ELF-1 (cell line): ENCODE measurements at regions not wholly inside any gene's neighbourhood (a gene's known extent, or its start where the extent isn't known, plus 50 kb on each side); places are given as distances from the start of the nearest gene placed in this dataset.

Experiments used
- DNase-seq: peaks from one replicate; pipeline ENCODE4 v3.0.0-alpha.2; 2016; ENCODE audit warnings: low read depth, low spot score

GRCh38 chr6:156061465-156061864 is 605.8 kb upstream of the NOX3 start:
- DNase-seq, result no peak

- DNase-seq, result no peak
Measured at GRCh38 chr6:156060013-156060412, 604.4 kb upstream of the NOX3 start.

- no peak for DNase-seq
Measured at GRCh38 chr6:156058356-156058755, 602.7 kb upstream of the NOX3 start.

- no peak for DNase-seq
Measured at GRCh38 chr6:156057869-156058268, 602.2 kb upstream of the NOX3 start.

GRCh38 chr6:156056085-156056484 is 600.4 kb upstream of the NOX3 start:
- DNase-seq, result no peak

- DNase-seq, result no peak
Measured at GRCh38 chr6:156053626-156054025, 598.0 kb upstream of the NOX3 start.

- no peak for DNase-seq
Measured at GRCh38 chr6:156046841-156047449, 591.3 kb upstream of the NOX3 start.

- DNase-seq, result no peak
Measured at GRCh38 chr6:156046268-156046665, 590.6 kb upstream of the NOX3 start.

- no peak for DNase-seq
Measured at GRCh38 chr6:156045401-156046267, 590.0 kb upstream of the NOX3 start.

GRCh38 chr6:156033598-156033997 is 578.0 kb upstream of the NOX3 start:
- no peak for DNase-seq

GRCh38 chr6:156031516-156031915 is 575.9 kb upstream of the NOX3 start:
- no peak for DNase-seq

GRCh38 chr6:156030053-156030452 is 574.4 kb upstream of the NOX3 start:
- DNase-seq, result no peak

- no peak for DNase-seq
Measured at GRCh38 chr6:156029286-156029985, 573.8 kb upstream of the NOX3 start.

- no peak for DNase-seq
Measured at GRCh38 chr6:156028335-156029131, 572.9 kb upstream of the NOX3 start.

GRCh38 chr6:156027248-156027626 is 571.6 kb upstream of the NOX3 start:
- no peak for DNase-seq

GRCh38 chr6:156026486-156027247 is 571.0 kb upstream of the NOX3 start:
- no peak for DNase-seq

- DNase-seq, result no peak
Measured at GRCh38 chr6:156024339-156024738, 568.7 kb upstream of the NOX3 start.

GRCh38 chr6:156021746-156022396 is 566.2 kb upstream of the NOX3 start:
- DNase-seq, result no peak

- DNase-seq, result no peak
Measured at GRCh38 chr6:156017838-156018237, 562.2 kb upstream of the NOX3 start.

GRCh38 chr6:156016186-156016976 is 560.7 kb upstream of the NOX3 start:
- no peak for DNase-seq
